HepG2 (cell line): ENCODE measurements at regions not wholly inside any gene's neighbourhood (a gene's known extent, or its start where the extent isn't known, plus 50 kb on each side); places are given as distances from the start of the nearest gene placed in this dataset.

Source experiments
- ATAC-seq: fragments of 200-7000 bp; cut with Tn5 transposase; 3 replicates; pipeline ENCODE4 v1.9.1; 2020; ENCODE audit warnings: mild to moderate bottlenecking, moderate library complexity
- BruUV-seq: library from RNA; stranded (reverse); fragments of 400-500 nt; replicated peaks from 2 replicates; lab custom pipeline; 2021; lab: Mats Ljungman, UMichigan
- CTCF ChIA-PET: fragments of 300-600 bp; formaldehyde crosslinking; extraction: SDS; loops from one replicate; lab custom pipeline; 2021; ENCODE audit warnings: low total read pairs, inconsistent platforms, low intra/inter-chr PET ratio; lab: Yijun Ruan, JAX
- POLR2A ChIA-PET: fragments of 350-600 bp; sonication (Branson Sonifier 250); formaldehyde crosslinking; loops from one replicate; lab custom pipeline; 2020; ENCODE audit warnings: antibody characterized with exemption, inconsistent platforms; lab: Yijun Ruan, JAX
- DNase-seq: peaks from one replicate; pipeline ENCODE4 v3.0.0-alpha.2; 2015; ENCODE audit warnings: low spot score
- FAIRE-seq: peaks from 3 replicates; lab custom pipeline; 2011; peaks lifted over from hg19 to GRCh38; lab: Jason Lieb, UNC
- H2AFZ ChIP-seq: one replicate; pipeline ENCODE4 v1.6.1; 2011; ENCODE audit warnings: low read length, inconsistent platforms
- H3K27ac ChIP-seq: fragments of 300-600 bp; 3 replicates; pipeline ENCODE4 v1.8.0; 2011; ENCODE audit warnings: mixed run types, mild to moderate bottlenecking, mixed read lengths, low read length, inconsistent platforms; ENCODE audit not compliant: insufficient read depth; ENCODE audit errors: extremely low read length
- H3K27me3 ChIP-seq, 2 experiments: fragments of 200-600 bp in 1 of 2; 2 replicates in 1 of 2; 3 replicates in 1 of 2; pipeline versions ENCODE4 v1.6.0 to v1.8.0; 2011; ENCODE audit warnings: low read length in 2 of 2, mild to moderate bottlenecking in 2 of 2, moderate library complexity in 2 of 2, inconsistent platforms in 1 of 2; ENCODE audit not compliant: insufficient read depth in 2 of 2, control insufficient read depth in 1 of 2
- H3K36me3 ChIP-seq, 2 experiments: fragments of 200-600 bp in 1 of 2; replicated peaks in 1 of 2; 2 replicates in 1 of 2; 3 replicates in 1 of 2; pipeline versions ENCODE4 v1.5.1 to v1.8.0; 2011; ENCODE audit warnings: low read length in 2 of 2, inconsistent platforms in 1 of 2; ENCODE audit not compliant: insufficient read depth in 2 of 2, control insufficient read depth in 1 of 2
- H3K4me1 ChIP-seq: 2 replicates; pipeline ENCODE4 v1.5.1; 2012; ENCODE audit warnings: low read length, inconsistent platforms; ENCODE audit not compliant: insufficient read depth
- H3K4me2 ChIP-seq: 2 replicates; pipeline ENCODE4 v1.6.0; 2011; ENCODE audit warnings: low read depth, low read length, inconsistent platforms
- H3K4me3 ChIP-seq, 3 experiments: fragments of 200-600 bp in 1 of 3; sonication (generic), shearing (Covaris generic) in 1 of 3; replicated peaks in 1 of 3; 2 replicates each; pipeline ENCODE4 v1.5.1; 2011 to 2016; ENCODE audit warnings: low read length in 3 of 3, inconsistent platforms in 2 of 3, low read depth in 2 of 3, mild to moderate bottlenecking in 2 of 3, control low read depth in 1 of 3, mixed read lengths in 1 of 3; ENCODE audit not compliant: insufficient read depth in 1 of 3
- H3K79me2 ChIP-seq: one replicate; pipeline ENCODE4 v1.6.1; 2011; ENCODE audit warnings: low read length, inconsistent platforms; ENCODE audit not compliant: insufficient read depth
- H3K9ac ChIP-seq: 2 replicates; pipeline ENCODE4 v1.6.0; 2011; ENCODE audit warnings: mild to moderate bottlenecking, low read depth, low read length, inconsistent platforms; ENCODE audit not compliant: insufficient read depth
- H3K9me3 ChIP-seq: 2 replicates; pipeline ENCODE4 v1.5.1; 2012; ENCODE audit warnings: mild to moderate bottlenecking, low read length
- H4K20me1 ChIP-seq: 2 replicates; pipeline ENCODE4 v1.6.0; 2011; ENCODE audit warnings: inconsistent platforms, mild to moderate bottlenecking, low read length, moderate library complexity; ENCODE audit not compliant: insufficient read depth
- ATF7 ChIP-seq, 2 experiments: fragments of 450-650 bp in 1 of 2; sonication (generic) in 1 of 2; formaldehyde crosslinking in 1 of 2; IDR thresholded peaks; 2 replicates each; pipeline versions ENCODE4 v1.4.0 to v1.6.1; 2016 to 2020; ENCODE audit warnings: antibody characterized with exemption in 1 of 2, mild to moderate bottlenecking in 1 of 2, missing genetic modification reagents in 1 of 2
- ZFX ChIP-seq: sonication (generic); formaldehyde crosslinking; IDR thresholded peaks from 2 replicates; pipeline ENCODE4 v1.4.0; 2020; ENCODE audit warnings: mild to moderate bottlenecking, low read depth, missing genetic modification reagents, moderate library complexity
- ZNF138 ChIP-seq: sonication (generic); formaldehyde crosslinking; IDR thresholded peaks from 2 replicates; pipeline ENCODE4 v1.5.0; 2020; ENCODE audit warnings: mild to moderate bottlenecking, low read depth, missing genetic modification reagents
- ZNF607 ChIP-seq: sonication (generic); formaldehyde crosslinking; IDR thresholded peaks from 2 replicates; pipeline ENCODE4 v1.5.1; 2020; ENCODE audit warnings: missing genetic modification reagents, mild to moderate bottlenecking, borderline replicate concordance
- ZNF652 ChIP-seq: IDR thresholded peaks from 2 replicates; pipeline ENCODE4 v1.6.1; 2016; ENCODE audit warnings: low read depth, borderline replicate concordance
- WGBS: methylation state at CpG from one replicate; pipeline ENCODE4 v1.1.6; 2017; ENCODE audit warnings: low lambda C conversion rate; 5-methylcytosine and 5-hydroxymethylcytosine counted together
- in situ Hi-C: cut with HindIII; loops from 2 replicates; pipeline ENCODE4 v1.10.0; 2017; ENCODE audit warnings: low pct_unique_long_range_greater_than_20kb; ENCODE audit not compliant: extremely low pct_ligation_motif_present
- intact Hi-C: fragments of 100-400 bp; cut with micrococcal nuclease; formaldehyde crosslinking; loops from one replicate; pipeline ENCODE4 v1.10.0; 2022; ENCODE audit not compliant: unreplicated experiment
- TF ChIP-seq, protein P1 (sequence below): IDR thresholded peaks from 2 replicates; pipeline ENCODE4 v1.6.1; 2016
- TF ChIP-seq, protein P2 (sequence below): sonication (generic); formaldehyde crosslinking; IDR thresholded peaks from 2 replicates; pipeline ENCODE4 v1.5.0; 2020; ENCODE audit warnings: mild to moderate bottlenecking, missing genetic modification reagents
- TF ChIP-seq, protein P3 (sequence below): sonication (generic); formaldehyde crosslinking; IDR thresholded peaks from 2 replicates; pipeline ENCODE4 v1.5.0; 2020; ENCODE audit warnings: mild to moderate bottlenecking, missing genetic modification reagents, borderline replicate concordance

DNA sequence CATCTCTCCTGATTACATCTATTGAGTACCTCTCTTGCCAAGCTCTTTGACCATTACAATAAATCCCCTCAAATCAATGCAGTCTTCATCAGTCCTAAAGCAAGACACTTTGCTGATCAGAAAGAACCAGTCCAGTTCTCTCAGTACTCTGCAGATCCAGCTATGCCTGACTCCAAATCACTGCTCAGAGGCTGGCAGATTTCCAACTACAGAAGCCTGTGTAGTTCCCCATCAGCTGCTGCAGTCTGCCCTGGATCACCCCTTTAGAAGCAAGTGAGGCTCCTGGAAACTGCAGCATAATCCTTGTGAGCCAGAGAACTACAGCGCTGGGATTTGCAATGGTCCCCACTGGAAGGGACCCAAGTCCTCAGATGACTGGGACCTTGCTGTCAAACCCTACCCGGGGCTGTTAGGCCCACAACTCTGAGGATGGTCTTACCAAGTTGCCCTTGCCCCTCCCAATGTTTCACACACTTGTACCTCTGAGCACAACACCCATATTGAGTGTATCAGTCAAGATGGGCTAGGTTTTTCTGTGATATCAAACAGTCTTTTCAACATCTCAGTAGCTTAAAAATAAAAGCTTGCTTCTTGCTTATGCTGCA is 81.9 kb upstream of the TOPAZ1 start (continued):
- TF ChIP-seq ATF7 (IDR thresholded peaks at IDR 0.05) (no peak), ATF7 (CRISPR knock-in tag; IDR thresholded peaks at IDR 0.05) (no peak), ZNF138 (CRISPR knock-in tag) (no peak), ZFX (no peak)
- TF ChIP-seq, protein P1, sequence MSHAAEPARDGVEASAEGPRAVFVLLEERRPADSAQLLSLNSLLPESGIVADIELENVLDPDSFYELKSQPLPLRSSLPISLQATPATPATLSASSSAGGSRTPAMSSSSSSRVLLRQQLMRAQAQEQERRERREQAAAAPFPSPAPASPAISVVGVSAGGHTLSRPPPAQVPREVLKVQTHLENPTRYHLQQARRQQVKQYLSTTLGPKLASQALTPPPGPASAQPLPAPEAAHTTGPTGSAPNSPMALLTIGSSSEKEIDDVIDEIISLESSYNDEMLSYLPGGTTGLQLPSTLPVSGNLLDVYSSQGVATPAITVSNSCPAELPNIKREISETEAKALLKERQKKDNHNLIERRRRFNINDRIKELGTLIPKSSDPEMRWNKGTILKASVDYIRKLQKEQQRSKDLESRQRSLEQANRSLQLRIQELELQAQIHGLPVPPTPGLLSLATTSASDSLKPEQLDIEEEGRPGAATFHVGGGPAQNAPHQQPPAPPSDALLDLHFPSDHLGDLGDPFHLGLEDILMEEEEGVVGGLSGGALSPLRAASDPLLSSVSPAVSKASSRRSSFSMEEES (CRISPR knock-in tag), result no peak

DNA sequence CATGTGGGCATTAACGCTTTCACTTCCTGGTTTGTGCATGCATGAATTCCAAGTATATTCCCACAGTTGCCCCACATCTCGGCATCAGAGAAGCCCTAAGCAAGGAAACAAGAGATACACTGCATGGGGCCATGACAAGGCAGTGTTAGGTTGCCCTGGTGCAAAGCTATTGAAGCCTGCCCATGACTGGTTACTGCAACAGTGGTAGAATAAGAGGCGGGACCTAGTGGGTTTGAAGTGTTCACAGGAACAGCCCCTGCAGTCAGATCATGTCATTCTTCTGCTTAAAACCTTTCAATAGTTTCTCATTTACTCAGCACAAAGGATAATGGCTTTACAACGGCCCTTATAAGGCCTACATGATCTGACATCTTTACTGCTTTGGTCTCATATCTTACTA is 80.9 kb upstream of the TOPAZ1 start:
- Histone ChIP-seq H4K20me1 (no peaks in the 10 kb centered on the region), H3K9me3 (no peaks in the 10 kb centered on the region), H3K4me1 (no peaks in the 10 kb centered on the region), H2AFZ (no peak overlapping the region), H3K9ac (no peak overlapping the region), H3K27me3 (peaks cover 0 to 12% of the 10 kb centered on the region in 2 experiments; a peak in 2 of 5 replicates), H3K4me2 (no peak overlapping the region), H3K27ac (no peak overlapping the region), H3K4me3 (no peak overlapping the region), H3K79me2 (no peaks in the 10 kb centered on the region), H3K36me3 (no peaks in the 10 kb centered on the region)
- FAIRE-seq (no peak), ATAC-seq (no peak), DNase-seq (no peak)
- 2% methylated on average over 4 of the region's 4 CpGs for WGBS
- ChIA-PET CTCF (no interaction called here), POLR2A (no interaction called here)
- intact Hi-C loops (no loop called here), in situ Hi-C loops (no loop called here)
- BruUV-seq, result no TSS peak
- TF ChIP-seq, protein P2, sequence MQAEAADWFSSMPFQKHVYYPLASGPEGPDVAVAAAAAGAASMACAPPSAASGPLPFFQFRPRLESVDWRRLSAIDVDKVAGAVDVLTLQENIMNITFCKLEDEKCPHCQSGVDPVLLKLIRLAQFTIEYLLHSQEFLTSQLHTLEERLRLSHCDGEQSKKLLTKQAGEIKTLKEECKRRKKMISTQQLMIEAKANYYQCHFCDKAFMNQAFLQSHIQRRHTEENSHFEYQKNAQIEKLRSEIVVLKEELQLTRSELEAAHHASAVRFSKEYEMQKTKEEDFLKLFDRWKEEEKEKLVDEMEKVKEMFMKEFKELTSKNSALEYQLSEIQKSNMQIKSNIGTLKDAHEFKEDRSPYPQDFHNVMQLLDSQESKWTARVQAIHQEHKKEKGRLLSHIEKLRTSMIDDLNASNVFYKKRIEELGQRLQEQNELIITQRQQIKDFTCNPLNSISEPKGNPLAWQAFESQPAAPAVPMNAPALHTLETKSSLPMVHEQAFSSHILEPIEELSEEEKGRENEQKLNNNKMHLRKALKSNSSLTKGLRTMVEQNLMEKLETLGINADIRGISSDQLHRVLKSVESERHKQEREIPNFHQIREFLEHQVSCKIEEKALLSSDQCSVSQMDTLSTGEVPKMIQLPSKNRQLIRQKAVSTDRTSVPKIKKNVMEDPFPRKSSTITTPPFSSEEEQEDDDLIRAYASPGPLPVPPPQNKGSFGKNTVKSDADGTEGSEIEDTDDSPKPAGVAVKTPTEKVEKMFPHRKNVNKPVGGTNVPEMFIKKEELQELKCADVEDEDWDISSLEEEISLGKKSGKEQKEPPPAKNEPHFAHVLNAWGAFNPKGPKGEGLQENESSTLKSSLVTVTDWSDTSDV (CRISPR knock-in tag), result no peak
- TF ChIP-seq ZNF652 (CRISPR knock-in tag), result no peak
- TF ChIP-seq ZNF607 (CRISPR knock-in tag), result no peak
- TF ChIP-seq, protein P3, sequence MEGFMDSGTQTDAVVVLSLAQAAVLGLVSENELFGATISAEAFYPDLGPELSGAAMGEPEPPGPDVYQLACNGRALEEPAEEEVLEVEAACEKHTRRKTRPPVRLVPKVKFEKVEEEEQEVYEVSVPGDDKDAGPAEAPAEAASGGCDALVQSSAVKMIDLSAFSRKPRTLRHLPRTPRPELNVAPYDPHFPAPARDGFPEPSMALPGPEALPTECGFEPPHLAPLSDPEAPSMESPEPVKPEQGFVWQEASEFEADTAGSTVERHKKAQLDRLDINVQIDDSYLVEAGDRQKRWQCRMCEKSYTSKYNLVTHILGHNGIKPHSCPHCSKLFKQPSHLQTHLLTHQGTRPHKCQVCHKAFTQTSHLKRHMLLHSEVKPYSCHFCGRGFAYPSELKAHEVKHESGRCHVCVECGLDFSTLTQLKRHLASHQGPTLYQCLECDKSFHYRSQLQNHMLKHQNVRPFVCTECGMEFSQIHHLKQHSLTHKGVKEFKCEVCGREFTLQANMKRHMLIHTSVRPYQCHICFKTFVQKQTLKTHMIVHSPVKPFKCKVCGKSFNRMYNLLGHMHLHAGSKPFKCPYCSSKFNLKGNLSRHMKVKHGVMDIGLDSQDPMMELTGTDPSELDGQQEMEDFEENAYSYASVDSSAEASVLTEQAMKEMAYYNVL (CRISPR knock-in tag), result no peak
